Stomach (tissue), 4 donors: ENCODE measurements at regions not wholly inside any gene's neighbourhood (a gene's known extent, or its start where the extent isn't known, plus 50 kb on each side); places are given as distances from the start of the nearest gene placed in this dataset.

Experiments
- POLR2A ChIP-seq, 4 donors: fragments of 450-650 bp; IDR thresholded peaks; one replicate each; pipeline ENCODE4 v1.6.1; 2016; ENCODE audit warnings: antibody characterized with exemption in 4 of 4, control low read depth in 2 of 4, mild to moderate bottlenecking in 1 of 4, moderate library complexity in 1 of 4
- POLR2AphosphoS5 ChIP-seq, 3 donors: sonication (generic); formaldehyde crosslinking; IDR thresholded peaks; one replicate each; pipeline ENCODE4 v1.6.1; 2016; ENCODE audit warnings: antibody characterized with exemption in 3 of 3
- TF ChIP-seq, protein P1 (sequence below), 7 experiments: fragments of 450-650 bp in 4 of 7; fragments of 200-600 bp in 3 of 7; sonication (generic) in 3 of 7; IDR thresholded peaks; one replicate each; pipeline ENCODE4 v1.5.1; 2016 to 2019; ENCODE audit warnings: antibody characterized with exemption in 7 of 7, control low read depth in 2 of 7, mild to moderate bottlenecking in 1 of 7

DNA sequence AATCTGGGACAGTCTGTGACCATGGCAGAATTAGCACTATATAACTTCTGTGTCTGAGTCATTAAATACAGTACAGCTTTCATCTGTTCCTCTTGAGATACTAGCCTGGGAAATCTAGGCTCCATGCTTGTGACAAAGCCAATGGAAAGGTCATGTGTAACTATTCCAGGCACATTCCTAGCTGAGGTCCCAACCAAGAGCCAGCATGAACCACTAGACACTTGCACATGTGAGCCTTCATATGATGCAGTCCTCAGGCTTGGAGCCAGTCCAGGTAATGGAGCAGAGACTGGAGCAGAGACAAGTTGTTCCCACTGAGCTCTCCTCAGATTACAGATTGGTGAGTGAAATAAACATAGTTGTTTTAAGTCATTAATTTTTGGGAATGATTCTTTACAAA lies 412.4 kb upstream of the ZNF462 start:
- TF ChIP-seq POLR2AphosphoS5 (IDR thresholded peaks at IDR 0.05) (no peak), POLR2A (IDR thresholded peaks at IDR 0.05) (no peak)
- TF ChIP-seq, protein P1, sequence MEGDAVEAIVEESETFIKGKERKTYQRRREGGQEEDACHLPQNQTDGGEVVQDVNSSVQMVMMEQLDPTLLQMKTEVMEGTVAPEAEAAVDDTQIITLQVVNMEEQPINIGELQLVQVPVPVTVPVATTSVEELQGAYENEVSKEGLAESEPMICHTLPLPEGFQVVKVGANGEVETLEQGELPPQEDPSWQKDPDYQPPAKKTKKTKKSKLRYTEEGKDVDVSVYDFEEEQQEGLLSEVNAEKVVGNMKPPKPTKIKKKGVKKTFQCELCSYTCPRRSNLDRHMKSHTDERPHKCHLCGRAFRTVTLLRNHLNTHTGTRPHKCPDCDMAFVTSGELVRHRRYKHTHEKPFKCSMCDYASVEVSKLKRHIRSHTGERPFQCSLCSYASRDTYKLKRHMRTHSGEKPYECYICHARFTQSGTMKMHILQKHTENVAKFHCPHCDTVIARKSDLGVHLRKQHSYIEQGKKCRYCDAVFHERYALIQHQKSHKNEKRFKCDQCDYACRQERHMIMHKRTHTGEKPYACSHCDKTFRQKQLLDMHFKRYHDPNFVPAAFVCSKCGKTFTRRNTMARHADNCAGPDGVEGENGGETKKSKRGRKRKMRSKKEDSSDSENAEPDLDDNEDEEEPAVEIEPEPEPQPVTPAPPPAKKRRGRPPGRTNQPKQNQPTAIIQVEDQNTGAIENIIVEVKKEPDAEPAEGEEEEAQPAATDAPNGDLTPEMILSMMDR (IDR thresholded peaks at IDR 0.05), result no peak
